A673 (cell line): ENCODE measurements at regions not wholly inside any gene's neighbourhood (a gene's known extent, or its start where the extent isn't known, plus 50 kb on each side); places are given as distances from the start of the nearest gene placed in this dataset.

Source experiments
- BruUV-seq: library from RNA; stranded (reverse); fragments of 400-500 nt; replicated peaks from 2 replicates; lab custom pipeline; 2021; lab: Mats Ljungman, UMichigan
- CTCF ChIA-PET: fragments of 300-600 bp; sonication (Branson Sonifier 250); formaldehyde crosslinking; loops from one replicate; lab custom pipeline; 2022; ENCODE audit warnings: antibody characterized with exemption; lab: Charles Lee
- POLR2A ChIA-PET: fragments of 300-600 bp; sonication (Branson Sonifier 250); formaldehyde crosslinking; loops from one replicate; lab custom pipeline; 2022; ENCODE audit warnings: antibody characterized with exemption; ENCODE audit not compliant: low non-redundant PET; lab: Charles Lee
- DNase-seq: peaks from one replicate; pipeline ENCODE4 v3.0.0-alpha.2; 2015; ENCODE audit warnings: low spot score
- H3K27ac ChIP-seq: fragments of 200-600 bp; sonication (generic); 2 replicates; pipeline ENCODE4 v1.5.1; 2016; ENCODE audit warnings: mixed run types, low read depth, mild to moderate bottlenecking, mixed read lengths, antibody characterized with exemption, low read length; ENCODE audit not compliant: poor library complexity, severe bottlenecking
- H3K27me3 ChIP-seq: fragments of 200-600 bp; sonication (generic); replicated peaks from 2 replicates; pipeline ENCODE4 v1.6.1; 2017; ENCODE audit warnings: mixed run types, low read depth, mild to moderate bottlenecking, mixed read lengths, antibody characterized with exemption, low read length; ENCODE audit not compliant: insufficient read depth, poor library complexity
- H3K36me3 ChIP-seq: fragments of 200-600 bp; sonication (generic); 2 replicates; pipeline ENCODE4 v1.6.1; 2016; ENCODE audit warnings: mixed run types, mild to moderate bottlenecking, mixed read lengths, antibody characterized with exemption, low read length; ENCODE audit not compliant: insufficient read depth, poor library complexity, severe bottlenecking
- H3K4me1 ChIP-seq: fragments of 200-600 bp; sonication (generic); 2 replicates; pipeline ENCODE4 v1.6.1; 2017; ENCODE audit warnings: mixed run types, mild to moderate bottlenecking, mixed read lengths, antibody characterized with exemption, low read length; ENCODE audit not compliant: insufficient read depth, poor library complexity, severe bottlenecking
- H3K4me3 ChIP-seq: fragments of 200-600 bp; sonication (generic); 2 replicates; pipeline ENCODE4 v1.5.1; 2016; ENCODE audit warnings: low read depth, mixed run types, mild to moderate bottlenecking, mixed read lengths, low read length; ENCODE audit not compliant: poor library complexity, severe bottlenecking
- H3K9me3 ChIP-seq: fragments of 200-600 bp; sonication (generic); 2 replicates; pipeline ENCODE4 v1.6.1; 2016; ENCODE audit warnings: mixed run types, low read depth, mild to moderate bottlenecking, mixed read lengths, antibody characterized with exemption, low read length; ENCODE audit not compliant: poor library complexity, severe bottlenecking
- EZH2 ChIP-seq: fragments of 200-600 bp; sonication (generic); IDR thresholded peaks from 2 replicates; pipeline ENCODE4 v1.6.1; 2017; ENCODE audit warnings: borderline replicate concordance, low read depth, mild to moderate bottlenecking, mixed read lengths, antibody characterized with exemption, low read length; ENCODE audit not compliant: poor library complexity, severe bottlenecking
- intact Hi-C: fragments of 100-400 bp; cut with micrococcal nuclease; formaldehyde crosslinking; loops from one replicate; pipeline ENCODE4 v1.10.0; 2022; ENCODE audit not compliant: unreplicated experiment
- TF ChIP-seq, protein P1 (sequence below): fragments of 300-800, 200-600 bp; sonication (generic); conservative IDR thresholded peaks from 2 replicates; pipeline ENCODE4 v1.5.1; 2017; ENCODE audit warnings: low read depth, mild to moderate bottlenecking, antibody characterized with exemption, low read length, moderate library complexity, mixed read lengths

DNA sequence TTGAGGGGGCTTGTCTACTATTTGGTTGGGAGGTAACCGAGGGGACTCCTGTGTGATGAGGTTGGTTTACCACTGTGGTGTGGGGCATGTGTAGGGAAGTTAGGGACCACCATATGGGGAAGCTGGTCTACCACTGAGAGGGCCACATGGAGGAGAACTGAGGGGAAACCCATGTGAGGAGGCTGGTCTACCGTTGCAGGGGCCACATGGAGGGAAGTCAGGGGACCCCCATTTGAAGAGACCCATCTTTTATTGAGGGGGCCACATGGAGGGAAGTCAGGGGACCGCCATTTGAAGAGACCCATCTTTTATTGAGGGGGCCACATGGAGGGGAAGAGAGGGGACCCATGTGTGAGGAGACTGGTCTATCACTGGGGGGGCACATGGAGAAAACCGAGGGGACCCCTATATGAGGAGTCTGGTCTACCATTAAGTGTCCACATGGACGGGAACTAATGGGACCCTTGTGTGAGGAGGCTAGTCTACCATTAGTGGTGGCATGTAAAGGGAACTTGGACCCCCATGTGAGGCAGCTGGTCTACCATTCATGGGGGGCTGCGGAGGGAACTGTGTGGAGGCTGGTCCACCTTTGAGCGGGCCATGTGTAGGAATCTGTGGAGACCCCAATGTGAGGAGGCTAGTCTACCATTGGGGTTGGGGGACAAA, 165.5 kb downstream of the FBLN2 start:
- TF ChIP-seq, protein P1, sequence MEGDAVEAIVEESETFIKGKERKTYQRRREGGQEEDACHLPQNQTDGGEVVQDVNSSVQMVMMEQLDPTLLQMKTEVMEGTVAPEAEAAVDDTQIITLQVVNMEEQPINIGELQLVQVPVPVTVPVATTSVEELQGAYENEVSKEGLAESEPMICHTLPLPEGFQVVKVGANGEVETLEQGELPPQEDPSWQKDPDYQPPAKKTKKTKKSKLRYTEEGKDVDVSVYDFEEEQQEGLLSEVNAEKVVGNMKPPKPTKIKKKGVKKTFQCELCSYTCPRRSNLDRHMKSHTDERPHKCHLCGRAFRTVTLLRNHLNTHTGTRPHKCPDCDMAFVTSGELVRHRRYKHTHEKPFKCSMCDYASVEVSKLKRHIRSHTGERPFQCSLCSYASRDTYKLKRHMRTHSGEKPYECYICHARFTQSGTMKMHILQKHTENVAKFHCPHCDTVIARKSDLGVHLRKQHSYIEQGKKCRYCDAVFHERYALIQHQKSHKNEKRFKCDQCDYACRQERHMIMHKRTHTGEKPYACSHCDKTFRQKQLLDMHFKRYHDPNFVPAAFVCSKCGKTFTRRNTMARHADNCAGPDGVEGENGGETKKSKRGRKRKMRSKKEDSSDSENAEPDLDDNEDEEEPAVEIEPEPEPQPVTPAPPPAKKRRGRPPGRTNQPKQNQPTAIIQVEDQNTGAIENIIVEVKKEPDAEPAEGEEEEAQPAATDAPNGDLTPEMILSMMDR: no peak
- no peak for TF ChIP-seq EZH2
- Histone ChIP-seq H3K27me3 (no peaks in the 10 kb centered on the region), H3K27ac (no peak overlapping the region), H3K4me1 (no peaks in the 10 kb centered on the region), H3K36me3 (no peaks in the 10 kb centered on the region), H3K9me3 (no peaks in the 10 kb centered on the region), H3K4me3 (no peak overlapping the region)
- POLR2A ChIA-PET: no interaction called here
- intact Hi-C loops: no loop called here
- no TSS peak for BruUV-seq
- CTCF ChIA-PET: no interaction called here
- no peak for DNase-seq

DNA sequence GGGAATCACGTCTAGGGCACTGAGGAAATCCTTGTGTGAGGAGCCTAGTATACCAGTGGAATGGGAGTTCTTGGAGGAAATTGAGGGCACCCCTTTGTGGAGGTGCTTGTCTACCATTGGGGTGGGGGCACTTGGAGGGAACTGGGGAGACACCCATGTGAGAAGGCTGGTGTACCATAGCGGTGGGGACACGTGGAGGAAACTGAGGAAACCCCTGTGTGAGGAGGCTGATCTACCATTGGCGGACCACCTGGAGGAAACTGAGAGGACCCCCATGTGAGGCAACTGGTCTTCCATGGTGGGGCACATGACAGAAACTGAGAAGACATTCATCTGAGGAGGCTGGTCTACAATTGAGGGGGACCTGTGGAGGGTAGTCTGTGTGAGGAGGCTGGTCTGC, 164.5 kb downstream of the FBLN2 start:
- TF ChIP-seq, protein P1: no peak
- TF ChIP-seq EZH2: no peak
- no peak for DNase-seq
- Histone ChIP-seq H3K36me3 (no peaks in the 10 kb centered on the region), H3K4me3 (no peak overlapping the region), H3K27ac (no peak overlapping the region), H3K27me3 (no peaks in the 10 kb centered on the region), H3K4me1 (no peaks in the 10 kb centered on the region), H3K9me3 (no peaks in the 10 kb centered on the region)
- CTCF ChIA-PET: no interaction called here
- intact Hi-C loops: no loop called here
- POLR2A ChIA-PET: no interaction called here
- no TSS peak for BruUV-seq

DNA sequence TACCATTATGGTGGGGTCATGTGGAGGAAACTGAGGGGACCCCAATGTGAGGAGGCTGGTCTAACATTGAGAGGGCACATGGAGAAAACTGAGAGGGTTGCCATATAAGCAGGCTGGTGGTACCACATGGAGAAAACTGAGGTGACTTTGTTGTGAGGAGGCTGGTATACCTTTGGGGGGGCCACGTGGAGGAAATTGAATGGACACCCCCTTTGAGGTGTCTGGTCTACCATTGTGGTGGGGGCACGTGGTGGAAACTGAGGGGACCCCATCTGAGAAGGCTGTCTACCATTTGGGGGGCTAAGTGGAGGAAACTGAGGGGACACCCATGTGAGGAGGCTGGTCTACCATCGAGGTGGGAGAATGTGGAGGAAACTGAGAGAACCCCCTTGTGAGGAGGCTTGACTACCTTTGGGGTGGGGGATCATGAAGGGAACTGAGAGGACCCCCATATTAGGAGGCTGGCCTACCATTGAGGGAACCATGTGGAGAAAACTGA, 163.8 kb downstream of the FBLN2 start:
- Histone ChIP-seq H3K27ac (no peak overlapping the region), H3K36me3 (no peaks in the 10 kb centered on the region), H3K4me1 (no peaks in the 10 kb centered on the region), H3K9me3 (no peaks in the 10 kb centered on the region), H3K4me3 (no peak overlapping the region), H3K27me3 (no peaks in the 10 kb centered on the region)
- CTCF ChIA-PET: no interaction called here
- POLR2A ChIA-PET: no interaction called here
- BruUV-seq: no TSS peak
- TF ChIP-seq, protein P1: no peak
- no peak for TF ChIP-seq EZH2
- DNase-seq: no peak
- intact Hi-C loops: no loop called here
